ENCODE measurements at regions not wholly inside any gene's neighbourhood (a gene's known extent, or its start where the extent isn't known, plus 50 kb on each side); places are given as distances from the start of the nearest gene placed in this dataset.

GRCh38 chr5:97363577-97363976 lies 180.5 kb upstream of the RIOK2 start:
- H3K4me3 ChIP-seq (ENCODE audit: low read depth, low read length), result no peak overlapping the region
- TF ChIP-seq, protein P1, sequence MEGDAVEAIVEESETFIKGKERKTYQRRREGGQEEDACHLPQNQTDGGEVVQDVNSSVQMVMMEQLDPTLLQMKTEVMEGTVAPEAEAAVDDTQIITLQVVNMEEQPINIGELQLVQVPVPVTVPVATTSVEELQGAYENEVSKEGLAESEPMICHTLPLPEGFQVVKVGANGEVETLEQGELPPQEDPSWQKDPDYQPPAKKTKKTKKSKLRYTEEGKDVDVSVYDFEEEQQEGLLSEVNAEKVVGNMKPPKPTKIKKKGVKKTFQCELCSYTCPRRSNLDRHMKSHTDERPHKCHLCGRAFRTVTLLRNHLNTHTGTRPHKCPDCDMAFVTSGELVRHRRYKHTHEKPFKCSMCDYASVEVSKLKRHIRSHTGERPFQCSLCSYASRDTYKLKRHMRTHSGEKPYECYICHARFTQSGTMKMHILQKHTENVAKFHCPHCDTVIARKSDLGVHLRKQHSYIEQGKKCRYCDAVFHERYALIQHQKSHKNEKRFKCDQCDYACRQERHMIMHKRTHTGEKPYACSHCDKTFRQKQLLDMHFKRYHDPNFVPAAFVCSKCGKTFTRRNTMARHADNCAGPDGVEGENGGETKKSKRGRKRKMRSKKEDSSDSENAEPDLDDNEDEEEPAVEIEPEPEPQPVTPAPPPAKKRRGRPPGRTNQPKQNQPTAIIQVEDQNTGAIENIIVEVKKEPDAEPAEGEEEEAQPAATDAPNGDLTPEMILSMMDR (IDR thresholded peaks at IDR 0.05; ENCODE audit: low read depth, low read length, missing control alignments), result no peak
- no peak for DNase-seq (ENCODE audit: low read depth)

GRCh38 chr5:97364731-97365130 lies 181.7 kb upstream of the RIOK2 start:
- TF ChIP-seq, protein P1 (IDR thresholded peaks at IDR 0.05; ENCODE audit: low read depth, low read length, missing control alignments), result no peak
- H3K4me3 ChIP-seq (ENCODE audit: low read depth, low read length), result no peak overlapping the region

DNA sequence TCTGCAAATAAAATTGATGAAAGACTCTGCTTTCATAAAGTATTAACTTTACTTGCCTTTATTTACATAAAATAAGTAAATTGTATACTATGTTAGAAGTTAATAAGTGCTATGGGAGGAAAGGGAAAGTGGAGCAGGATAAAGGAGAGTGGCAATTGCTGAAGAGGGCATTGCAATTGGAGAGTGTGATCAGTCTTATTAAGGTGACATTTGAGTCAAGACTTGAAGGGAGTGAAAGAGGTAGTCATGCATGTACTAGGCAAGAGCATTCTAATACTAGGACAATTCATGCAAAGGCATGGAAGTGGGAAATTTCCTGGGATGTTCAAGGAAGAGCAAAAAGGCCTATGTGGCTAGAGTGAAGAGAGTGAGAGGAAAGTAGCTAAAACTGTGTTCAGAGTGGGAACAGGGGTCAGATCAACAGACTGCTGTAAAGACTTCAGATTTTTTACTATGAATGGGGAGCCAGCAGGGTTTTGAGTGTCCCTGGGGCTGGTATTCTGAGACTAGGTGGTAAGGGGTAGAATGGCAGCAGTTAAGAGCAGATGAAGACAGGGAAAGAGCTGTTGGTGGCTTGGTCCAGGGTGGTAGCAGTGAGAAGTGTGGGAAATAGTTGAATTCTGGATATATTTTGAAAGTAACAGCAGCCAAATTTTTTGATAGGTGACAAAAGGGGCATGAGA lies 182.3 kb upstream of the RIOK2 start:
- TF ChIP-seq, protein P1 (IDR thresholded peaks at IDR 0.05; ENCODE audit: low read depth, low read length, missing control alignments), result no peak

More at GRCh38 chr5:97364731-97365130, 181.7 kb upstream of the RIOK2 start:
- no peak for DNase-seq (ENCODE audit: low read depth)

GRCh38 chr5:97365918-97366317 lies 182.9 kb upstream of the RIOK2 start:
- DNase-seq (ENCODE audit: low read depth), result no peak
- TF ChIP-seq, protein P1 (IDR thresholded peaks at IDR 0.05; ENCODE audit: low read depth, low read length, missing control alignments), result no peak
- no peak overlapping the region for H3K4me3 ChIP-seq (ENCODE audit: low read depth, low read length)

More for the DNA sequence above, 182.3 kb upstream of the RIOK2 start:
- no peak overlapping the region for H3K4me3 ChIP-seq (ENCODE audit: low read depth, low read length)
- DNase-seq (ENCODE audit: low read depth), result no peak

DNA sequence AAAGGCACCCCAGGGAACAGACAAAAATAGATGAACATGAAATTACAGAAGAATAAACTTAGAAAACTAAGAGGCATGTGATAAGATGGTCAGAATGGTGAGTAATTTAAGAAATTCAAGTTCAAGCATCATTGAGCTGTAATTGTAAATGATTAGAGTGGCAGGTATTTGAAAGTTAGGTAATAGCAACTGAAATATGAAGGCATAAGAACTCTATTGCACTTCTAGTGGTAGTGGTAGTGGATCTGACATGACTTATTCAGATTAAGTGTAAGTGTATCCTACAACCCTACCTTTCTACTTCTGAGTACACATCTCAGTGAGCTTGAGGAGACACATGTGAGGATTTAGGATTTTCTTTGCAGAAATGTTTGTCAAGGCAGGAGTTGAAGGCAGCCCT lies 192.9 kb upstream of the RIOK2 start:
- no peak for DNase-seq (ENCODE audit: low read depth)
- TF ChIP-seq, protein P1 (IDR thresholded peaks at IDR 0.05; ENCODE audit: low read depth, low read length, missing control alignments), result no peak
- H3K4me3 ChIP-seq (ENCODE audit: low read depth, low read length), result no peak overlapping the region

GRCh38 chr5:97377582-97377981 lies 194.5 kb upstream of the RIOK2 start:
- no peak for DNase-seq (ENCODE audit: low read depth)
- H3K4me3 ChIP-seq (ENCODE audit: low read depth, low read length), result no peak overlapping the region
- TF ChIP-seq, protein P1 (IDR thresholded peaks at IDR 0.05; ENCODE audit: low read depth, low read length, missing control alignments), result no peak

GRCh38 chr5:97383996-97384395 lies 200.9 kb upstream of the RIOK2 start:
- TF ChIP-seq, protein P1 (IDR thresholded peaks at IDR 0.05; ENCODE audit: low read depth, low read length, missing control alignments), result no peak
- DNase-seq (ENCODE audit: low read depth), result no peak
- no peak overlapping the region for H3K4me3 ChIP-seq (ENCODE audit: low read depth, low read length)

Data from GM12864 (cell line).